Liver (tissue), 8 donors: ENCODE measurements at regions not wholly inside any gene's neighbourhood (a gene's known extent, or its start where the extent isn't known, plus 50 kb on each side); places are given as distances from the start of the nearest gene placed in this dataset.
A peak's percentile ranks its signal among the peaks of the same experiment; 100 is the strongest.

Experiments used
- DNase-seq: peaks from one replicate; pipeline ENCODE4 v3.0.0-alpha.2; 2017; ENCODE audit warnings: low spot score
- H3K27ac ChIP-seq, 2 donors: one replicate each; pipeline ENCODE4 v1.7.0; 2013; ENCODE audit warnings: inconsistent platforms in 2 of 2, low read length in 2 of 2, control low read depth in 1 of 2, low read depth in 1 of 2, mild to moderate bottlenecking in 1 of 2
- H3K27me3 ChIP-seq, 4 donors: one replicate each; pipeline versions ENCODE4 v1.6.1 to v1.7.0; 2013; ENCODE audit warnings: low read length in 3 of 4, inconsistent platforms in 1 of 4, mild to moderate bottlenecking in 1 of 4, moderate library complexity in 1 of 4; ENCODE audit not compliant: control insufficient read depth in 4 of 4, insufficient read depth in 4 of 4
- H3K36me3 ChIP-seq, 4 donors: one replicate each; pipeline versions ENCODE4 v1.6.1 to v1.7.0; 2013; ENCODE audit warnings: low read length in 3 of 4, mild to moderate bottlenecking in 3 of 4, low read depth in 1 of 4, moderate library complexity in 1 of 4; ENCODE audit not compliant: control insufficient read depth in 4 of 4, insufficient read depth in 3 of 4
- H3K4me1 ChIP-seq, 4 donors: one replicate each; pipeline versions ENCODE4 v1.6.1 to v1.7.0; 2013; ENCODE audit warnings: low read length in 3 of 4, mild to moderate bottlenecking in 3 of 4, moderate library complexity in 1 of 4; ENCODE audit not compliant: control insufficient read depth in 4 of 4, insufficient read depth in 4 of 4
- H3K4me3 ChIP-seq, 3 donors: one replicate each; pipeline versions ENCODE4 v1.6.1 to v1.7.0; 2013; ENCODE audit warnings: low read length in 3 of 3, control low read depth in 1 of 3, low read depth in 1 of 3, mild to moderate bottlenecking in 1 of 3
- H3K9ac ChIP-seq, 2 donors: one replicate each; pipeline ENCODE4 v1.7.0; 2013; ENCODE audit warnings: low read length in 2 of 2, mild to moderate bottlenecking in 2 of 2, moderate library complexity in 2 of 2, control low read depth in 1 of 2, low read depth in 1 of 2
- H3K9me3 ChIP-seq, 4 donors: one replicate each; pipeline versions ENCODE4 v1.6.1 to v1.7.0; 2013; ENCODE audit warnings: low read length in 3 of 4; ENCODE audit not compliant: control insufficient read depth in 4 of 4
- ATF3 ChIP-seq: IDR thresholded peaks from 2 replicates; pipeline ENCODE4 v1.6.1; 2016; ENCODE audit warnings: antibody characterized with exemption
- CTCF ChIP-seq: fragments of 150-350 bp; IDR thresholded peaks from 2 replicates; pipeline ENCODE4 v1.5.1; 2017; ENCODE audit warnings: improper control_type of control experiment, low read depth, low read length; ENCODE audit not compliant: missing input control
- EGR1 ChIP-seq, 2 donors: IDR thresholded peaks; 2 replicates each; pipeline ENCODE4 v1.6.1; 2016 to 2018; ENCODE audit warnings: antibody characterized with exemption in 2 of 2, low read depth in 2 of 2
- FOXA2 ChIP-seq: IDR thresholded peaks from 2 replicates; pipeline ENCODE4 v1.6.1; 2016; ENCODE audit warnings: antibody characterized with exemption
- GABPA ChIP-seq, 2 donors: IDR thresholded peaks in 1 of 2; conservative IDR thresholded peaks in 1 of 2; 2 replicates each; pipeline ENCODE4 v1.6.1; 2016; ENCODE audit warnings: antibody characterized with exemption in 2 of 2, mild to moderate bottlenecking in 1 of 2, moderate library complexity in 1 of 2
- HNF4A ChIP-seq, 2 donors: conservative IDR thresholded peaks; 2 replicates each; pipeline ENCODE4 v1.6.1; 2016; ENCODE audit warnings: antibody characterized with exemption in 2 of 2, mild to moderate bottlenecking in 2 of 2
- HNF4G ChIP-seq: IDR thresholded peaks from 2 replicates; pipeline ENCODE4 v1.6.1; 2016; ENCODE audit warnings: antibody characterized with exemption
- JUND ChIP-seq, 2 donors: IDR thresholded peaks; 2 replicates each; pipeline ENCODE4 v1.6.1; 2016; ENCODE audit warnings: antibody characterized with exemption in 2 of 2
- MAX ChIP-seq: IDR thresholded peaks from 2 replicates; pipeline ENCODE4 v1.6.1; 2016; ENCODE audit warnings: antibody characterized with exemption
- NR2F2 ChIP-seq: IDR thresholded peaks from 2 replicates; pipeline ENCODE4 v1.6.1; 2016; ENCODE audit warnings: antibody characterized with exemption
- RAD21 ChIP-seq, 2 donors: IDR thresholded peaks; 2 replicates each; pipeline ENCODE4 v1.6.1; 2016; ENCODE audit warnings: antibody characterized with exemption in 2 of 2, mild to moderate bottlenecking in 2 of 2
- REST ChIP-seq: IDR thresholded peaks from 2 replicates; pipeline ENCODE4 v1.6.1; 2016; ENCODE audit warnings: antibody characterized with exemption, mild to moderate bottlenecking
- RXRA ChIP-seq, 2 donors: IDR thresholded peaks; 2 replicates each; pipeline ENCODE4 v1.6.1; 2017 to 2018; ENCODE audit warnings: antibody characterized with exemption in 2 of 2, mild to moderate bottlenecking in 1 of 2
- SP1 ChIP-seq: IDR thresholded peaks from 2 replicates; pipeline ENCODE4 v1.6.1; 2018; ENCODE audit warnings: antibody characterized with exemption, mild to moderate bottlenecking
- TAF1 ChIP-seq: conservative IDR thresholded peaks from 2 replicates; pipeline ENCODE4 v1.6.1; 2016; ENCODE audit warnings: antibody characterized with exemption, mild to moderate bottlenecking
- YY1 ChIP-seq: IDR thresholded peaks from 2 replicates; pipeline ENCODE4 v1.6.1; 2016; ENCODE audit warnings: antibody characterized with exemption, mild to moderate bottlenecking
- ZBTB33 ChIP-seq: IDR thresholded peaks from 2 replicates; pipeline ENCODE4 v1.6.1; 2016; ENCODE audit warnings: antibody characterized with exemption
- WGBS: extraction: QIAGEN DNeasy Blood & Tissue Kit; methylation state at CpG from one replicate; pipeline ENCODE4 v1.1.7; 2013; 5-methylcytosine and 5-hydroxymethylcytosine counted together
- donor health status: healthy.
- donor health status: healthy.
- donor health status: healthy.
- donor health status: healthy.
- donor health status: healthy.

GRCh38 chr5:63516006-63516405 is 446.2 kb downstream of the HTR1A start (continued):
- TF ChIP-seq REST, result no peak
- no peak for TF ChIP-seq EGR1 (IDR thresholded peaks at IDR 0.05; ENCODE audit: low read depth in 2 of 2)

GRCh38 chr5:63500242-63500641 is 462.0 kb downstream of the HTR1A start:
- no peak for DNase-seq
- Histone ChIP-seq H3K27ac (no peak overlapping the region), H3K4me3 (no peak overlapping the region), H3K27me3 (no peaks in the 10 kb centered on the region), H3K36me3 (no peaks in the 10 kb centered on the region), H3K9ac (no peak overlapping the region), H3K4me1 (no peaks in the 10 kb centered on the region), H3K9me3 (no peaks in the 10 kb centered on the region)
- TF ChIP-seq SP1 (peak; percentile 65), ZBTB33 (peak; percentile 50), HNF4G (no peak), NR2F2 (no peak), CTCF (no peak), TAF1 (no peak), HNF4A (conservative IDR thresholded peaks at IDR 0.05) (peak; percentile 82 to 88), MAX (peak; percentile 20), ATF3 (no peak), JUND (IDR thresholded peaks at IDR 0.05) (no peak), EGR1 (IDR thresholded peaks at IDR 0.05; ENCODE audit: low read depth in 2 of 2) (no peak), GABPA (IDR thresholded peaks at IDR 0.05 in 1 of 2, conservative IDR thresholded peaks at IDR 0.05 in 1 of 2) (no peak), FOXA2 (peak; percentile 61), RAD21 (IDR thresholded peaks at IDR 0.05) (no peak), RXRA (IDR thresholded peaks at IDR 0.05) (peak; percentile 12 to 54), YY1 (peak; percentile 72)
- WGBS, result 31% methylated on average over 3 of the region's 3 CpGs
